NCI-H2171 treated with DMSO at 0.1 percent for 48 hours (cell line): ENCODE measurements at regions not wholly inside any gene's neighbourhood (a gene's known extent, or its start where the extent isn't known, plus 50 kb on each side); places are given as distances from the start of the nearest gene placed in this dataset.

Source experiments
- DNase-seq: peaks from one replicate; lab custom pipeline; 2025; lab: John Stamatoyannopoulos, UW

GRCh38 chr12:92463171-92463570 lies 239.6 kb upstream of the PLEKHG7 start:
- no peak for DNase-seq

- DNase-seq, result no peak
Observed at GRCh38 chr12:92462527-92462926, 240.3 kb upstream of the PLEKHG7 start.

- DNase-seq, result no peak
Observed at GRCh38 chr12:92462049-92462448, 240.7 kb upstream of the PLEKHG7 start.

- no peak for DNase-seq
Observed at GRCh38 chr12:92459850-92460249, 242.9 kb upstream of the PLEKHG7 start.

GRCh38 chr12:92458996-92459395 lies 243.8 kb upstream of the PLEKHG7 start:
- DNase-seq, result no peak

GRCh38 chr12:92457458-92458180 lies 245.2 kb upstream of the PLEKHG7 start:
- no peak for DNase-seq

- DNase-seq, result no peak
Observed at GRCh38 chr12:92452763-92453162, 250.0 kb upstream of the PLEKHG7 start.

- no peak for DNase-seq
Observed at GRCh38 chr12:92446083-92446460, 256.7 kb upstream of the PLEKHG7 start.

- DNase-seq, result peak; percentile 5
Observed at GRCh38 chr12:92445253-92446082, 257.3 kb upstream of the PLEKHG7 start.

- DNase-seq, result no peak
Observed at GRCh38 chr12:92444763-92445162, 258.0 kb upstream of the PLEKHG7 start.

GRCh38 chr12:92442782-92443181 lies 260.0 kb upstream of the PLEKHG7 start:
- peak; percentile 78 for DNase-seq

- DNase-seq, result no peak
Observed at GRCh38 chr12:92440072-92440471, 262.7 kb upstream of the PLEKHG7 start.

GRCh38 chr12:92439420-92439805 lies 263.4 kb upstream of the PLEKHG7 start:
- DNase-seq, result peak; percentile 11

- no peak for DNase-seq
Observed at GRCh38 chr12:92438641-92439419, 264.0 kb upstream of the PLEKHG7 start.

- DNase-seq, result no peak
Observed at GRCh38 chr12:92437452-92437851, 265.3 kb upstream of the PLEKHG7 start.

GRCh38 chr12:92436856-92437255 lies 265.9 kb upstream of the PLEKHG7 start:
- no peak for DNase-seq

GRCh38 chr12:92434607-92435025 lies 268.2 kb upstream of the PLEKHG7 start:
- DNase-seq, result no peak

GRCh38 chr12:92432724-92433441 lies 269.9 kb upstream of the PLEKHG7 start:
- DNase-seq, result peak; percentile 21

GRCh38 chr12:92431146-92431545 lies 271.6 kb upstream of the PLEKHG7 start:
- DNase-seq, result no peak

- no peak for DNase-seq
Observed at GRCh38 chr12:92426332-92426731, 276.5 kb upstream of the PLEKHG7 start.

GRCh38 chr12:92425165-92425564 lies 277.6 kb upstream of the PLEKHG7 start:
- no peak for DNase-seq

GRCh38 chr12:92424338-92424737 lies 278.5 kb upstream of the PLEKHG7 start:
- no peak for DNase-seq
